ENCODE measurements at regions not wholly inside any gene's neighbourhood (a gene's known extent, or its start where the extent isn't known, plus 50 kb on each side); places are given as distances from the start of the nearest gene placed in this dataset.

DNA sequence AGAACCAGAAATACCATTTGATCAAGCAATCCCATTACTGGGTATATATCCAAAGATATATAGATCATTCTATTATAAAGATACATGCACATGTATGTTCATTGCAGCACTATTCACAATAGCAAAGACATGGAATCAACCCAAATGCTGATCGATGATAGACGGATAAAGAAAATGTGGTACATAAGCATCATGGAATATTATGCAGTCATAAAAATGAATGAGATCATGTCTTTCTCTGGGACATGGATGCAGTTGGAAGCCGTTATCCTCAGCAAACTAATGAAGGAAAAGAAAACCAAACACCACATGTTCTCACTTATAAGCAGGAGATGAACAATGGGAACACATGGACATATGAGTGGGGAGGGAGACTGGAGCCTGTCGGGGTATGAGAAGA, 1540.9 kb upstream of the MIR17HG start:
- no peaks in the 10 kb centered on the region for H3K4me1 Mint-ChIP-seq (ENCODE audit: unreplicated experiment)
- H3K4me3 Mint-ChIP-seq (ENCODE audit: unreplicated experiment), result no peak overlapping the region
- no peak for TF ChIP-seq CTCF (IDR thresholded peaks at IDR 0.05; ENCODE audit: unreplicated experiment)
- H3K27ac Mint-ChIP-seq (ENCODE audit: unreplicated experiment), result no peak overlapping the region
- H3K9me3 Mint-ChIP-seq (ENCODE audit: unreplicated experiment), result no peaks in the 10 kb centered on the region
- H3K27me3 Mint-ChIP-seq (ENCODE audit: unreplicated experiment), result no peaks in the 10 kb centered on the region
- no peak for DNase-seq (ENCODE audit: low spot score)
- H3K36me3 Mint-ChIP-seq (ENCODE audit: low read depth, unreplicated experiment), result no peaks in the 10 kb centered on the region

GRCh38 chr13:89812856-89813255, 1534.6 kb upstream of the MIR17HG start:
- Mint-ChIP-seq H3K4me3 (ENCODE audit: unreplicated experiment) (no peak overlapping the region), H3K27me3 (ENCODE audit: unreplicated experiment) (no peaks in the 10 kb centered on the region)

DNA sequence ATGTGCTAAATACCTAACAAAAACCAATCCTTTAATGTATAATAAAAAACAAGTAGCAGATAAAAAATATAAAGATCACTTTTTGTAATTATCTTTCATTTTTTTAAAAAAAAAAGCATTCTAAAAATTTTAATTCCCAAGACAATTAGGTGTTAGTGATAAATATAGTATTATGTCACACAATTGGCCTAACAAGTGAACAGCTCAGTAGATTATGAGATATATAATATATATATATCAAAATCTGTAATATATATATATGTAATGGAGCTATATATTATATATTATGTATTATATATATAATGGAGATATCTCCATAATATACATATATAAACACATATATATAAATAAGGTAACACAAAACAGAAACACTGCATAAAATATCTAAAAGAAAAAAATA, 1531.1 kb upstream of the MIR17HG start:
- H3K27me3 Mint-ChIP-seq (ENCODE audit: unreplicated experiment), result no peaks in the 10 kb centered on the region
- H3K4me1 Mint-ChIP-seq (ENCODE audit: unreplicated experiment), result peaks cover 6% of the 10 kb centered on the region
- no peak overlapping the region for H3K27ac Mint-ChIP-seq (ENCODE audit: unreplicated experiment)
- no peak overlapping the region for H3K4me3 Mint-ChIP-seq (ENCODE audit: unreplicated experiment)
- DNase-seq (ENCODE audit: low spot score), result no peak
- no peaks in the 10 kb centered on the region for H3K9me3 Mint-ChIP-seq (ENCODE audit: unreplicated experiment)
- TF ChIP-seq CTCF (IDR thresholded peaks at IDR 0.05; ENCODE audit: unreplicated experiment), result no peak
- no peaks in the 10 kb centered on the region for H3K36me3 Mint-ChIP-seq (ENCODE audit: low read depth, unreplicated experiment)

More at GRCh38 chr13:89812856-89813255, 1534.6 kb upstream of the MIR17HG start:
- Mint-ChIP-seq H3K36me3 (ENCODE audit: low read depth, unreplicated experiment) (no peaks in the 10 kb centered on the region), H3K27ac (ENCODE audit: unreplicated experiment) (peak overlapping the region; percentile 61), H3K9me3 (ENCODE audit: unreplicated experiment) (no peaks in the 10 kb centered on the region), H3K4me1 (ENCODE audit: unreplicated experiment) (peaks cover 6% of the 10 kb centered on the region)
- TF ChIP-seq CTCF (IDR thresholded peaks at IDR 0.05; ENCODE audit: unreplicated experiment), result no peak
- no peak for DNase-seq (ENCODE audit: low spot score)

- Mint-ChIP-seq H3K27me3 (ENCODE audit: unreplicated experiment) (no peaks in the 10 kb centered on the region), H3K27ac (ENCODE audit: unreplicated experiment) (no peak overlapping the region), H3K36me3 (ENCODE audit: low read depth, unreplicated experiment) (no peaks in the 10 kb centered on the region), H3K9me3 (ENCODE audit: unreplicated experiment) (no peaks in the 10 kb centered on the region), H3K4me3 (ENCODE audit: unreplicated experiment) (no peak overlapping the region), H3K4me1 (ENCODE audit: unreplicated experiment) (no peaks in the 10 kb centered on the region)
- no peak for DNase-seq (ENCODE audit: low spot score)
- no peak for TF ChIP-seq CTCF (IDR thresholded peaks at IDR 0.05; ENCODE audit: unreplicated experiment)
These were observed 1525.0 kb upstream of the MIR17HG start for GRCh38 chr13:89822467-89822866.

DNA sequence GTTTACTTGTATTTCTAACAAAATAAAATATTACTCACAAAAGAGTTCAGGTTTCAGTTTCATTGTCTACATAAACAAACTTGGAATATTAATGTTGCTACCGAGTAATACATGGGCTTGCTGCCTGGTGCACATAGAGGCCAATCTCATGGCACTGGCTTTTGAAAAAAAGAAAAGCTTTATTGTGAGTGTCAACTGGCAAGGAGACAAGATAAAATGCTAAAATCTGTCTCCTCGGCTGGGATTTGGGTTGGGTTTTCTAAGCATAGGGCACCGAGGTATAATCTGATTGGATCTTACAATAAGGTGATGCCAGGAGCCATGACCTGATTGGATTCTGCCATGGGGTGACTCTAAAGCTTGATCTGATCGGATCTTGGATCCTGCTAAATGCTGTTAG, 1519.9 kb upstream of the MIR17HG start:
- no peak for TF ChIP-seq CTCF (IDR thresholded peaks at IDR 0.05; ENCODE audit: unreplicated experiment)
- no peaks in the 10 kb centered on the region for H3K36me3 Mint-ChIP-seq (ENCODE audit: low read depth, unreplicated experiment)
- DNase-seq (ENCODE audit: low spot score), result no peak
- no peaks in the 10 kb centered on the region for H3K27me3 Mint-ChIP-seq (ENCODE audit: unreplicated experiment)
- H3K4me3 Mint-ChIP-seq (ENCODE audit: unreplicated experiment), result no peak overlapping the region
- no peak overlapping the region for H3K27ac Mint-ChIP-seq (ENCODE audit: unreplicated experiment)
- H3K9me3 Mint-ChIP-seq (ENCODE audit: unreplicated experiment), result no peaks in the 10 kb centered on the region
- H3K4me1 Mint-ChIP-seq (ENCODE audit: unreplicated experiment), result no peaks in the 10 kb centered on the region
